ENCODE measurements at regions not wholly inside any gene's neighbourhood (a gene's known extent, or its start where the extent isn't known, plus 50 kb on each side); places are given as distances from the start of the nearest gene placed in this dataset.

DNA sequence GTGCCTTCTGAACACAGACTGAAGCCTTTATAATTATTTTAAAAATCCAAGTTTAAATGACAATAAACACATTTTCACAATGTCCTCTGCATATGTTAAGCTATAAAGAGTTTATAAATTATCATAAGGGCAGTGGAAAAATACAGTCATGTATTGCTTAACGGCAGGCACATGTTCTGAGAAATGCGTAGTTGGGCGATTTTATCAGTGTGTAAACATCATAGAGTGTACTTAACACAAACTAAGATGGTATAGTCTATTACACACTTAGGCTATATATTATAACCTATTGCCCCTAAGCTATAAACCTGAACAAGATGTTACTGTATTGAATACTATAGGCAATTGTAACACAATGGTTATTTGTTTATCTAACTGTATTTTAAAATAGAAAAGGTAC, 254.7 kb downstream of the GABRG1 start:
- TF ChIP-seq EZH2 (IDR thresholded peaks at IDR 0.05): no peak
- TF ChIP-seq POLR2AphosphoS5 (IDR thresholded peaks at IDR 0.05; ENCODE audit: borderline replicate concordance, low read depth, low read length): no peak
